Ovary (tissue), 7 donors: ENCODE measurements at regions not wholly inside any gene's neighbourhood (a gene's known extent, or its start where the extent isn't known, plus 50 kb on each side); places are given as distances from the start of the nearest gene placed in this dataset.
A peak's percentile ranks its signal among the peaks of the same experiment; 100 is the strongest.

Source experiments
- DNase-seq, 5 donors: peaks; one replicate each; pipeline ENCODE4 v3.0.0-alpha.2; 2019 to 2020
- H3K27ac ChIP-seq, 2 donors: fragments of 200-600 bp; one replicate each; pipeline versions ENCODE4 v1.5.1 to v1.8.0; 2019 to 2022
- H3K27me3 ChIP-seq: fragments of 200-600 bp; one replicate; pipeline ENCODE4 v1.8.0; 2022
- H3K36me3 ChIP-seq: fragments of 200-600 bp; sonication (generic); one replicate; pipeline ENCODE4 v1.5.1; 2019
- H3K4me1 ChIP-seq: one replicate; pipeline ENCODE4 v1.8.1; 2013; ENCODE audit warnings: mild to moderate bottlenecking, moderate library complexity; ENCODE audit not compliant: insufficient read depth
- H3K4me3 ChIP-seq: fragments of 200-600 bp; sonication (generic); one replicate; pipeline ENCODE4 v1.5.1; 2017
- H3K9me3 ChIP-seq, 2 donors: fragments of 200-600 bp in 1 of 2; sonication (generic) in 1 of 2; one replicate each; pipeline versions ENCODE4 v1.5.1 to v1.8.1; 2013 to 2019; ENCODE audit warnings: mild to moderate bottlenecking in 1 of 2, moderate library complexity in 1 of 2
- EP300 ChIP-seq: sonication (generic); formaldehyde crosslinking; IDR thresholded peaks from one replicate; pipeline ENCODE4 v1.6.1; 2017; ENCODE audit warnings: antibody characterized with exemption
- POLR2A ChIP-seq: fragments of 450-650 bp; IDR thresholded peaks from one replicate; pipeline ENCODE4 v1.6.1; 2017; ENCODE audit warnings: antibody characterized with exemption, mild to moderate bottlenecking, moderate library complexity
- WGBS, 3 donors: extraction: QIAGEN DNeasy Blood & Tissue Kit in 1 of 3; methylation state at CpG; one replicate each; pipeline versions ENCODE4 v1.1.5 to v1.1.7; 2013 to 2017; 5-methylcytosine and 5-hydroxymethylcytosine counted together
- intact Hi-C, 4 donors: fragments of 100-400 bp; cut with DNase I; formaldehyde crosslinking; loops; one replicate each; pipeline versions ENCODE4 v1.11.0 to v1.15.1; 2022 to 2023
- TF ChIP-seq, protein P1 (sequence below), 3 donors: fragments of 450-650 bp in 2 of 3; fragments of 200-600 bp in 1 of 3; IDR thresholded peaks; one replicate each; pipeline versions ENCODE4 v1.5.1 to v1.8.0; 2016 to 2022; ENCODE audit warnings: antibody characterized with exemption in 3 of 3, mild to moderate bottlenecking in 1 of 3
- donor health status: DM: no; HTN: no; CAD: no; lungs with moderate emphysema.
- donor health status: DM: no; HTN: no; CAD: no.
- donor health status: Bipolar disorder and iron deficiency.
- donor health status: DM: no; HTN: no; CAD: no.
- donor health status: DM: yes; HTN: yes; CAD: no.

GRCh38 chr9:89864731-89865130, 259.9 kb downstream of the GADD45G start:
- Histone ChIP-seq H3K27ac (no peak overlapping the region), H3K9me3 (no peaks in the 10 kb centered on the region), H3K36me3 (no peaks in the 10 kb centered on the region), H3K27me3 (no peaks in the 10 kb centered on the region), H3K4me3 (no peak overlapping the region), H3K4me1 (no peaks in the 10 kb centered on the region)
- intact Hi-C loops: no loop called here
- peak in 1 of 5 donors; percentile 15 for DNase-seq
- WGBS, 3 donors: 77 to 85% (median 84%) methylated on average over 4 of the region's 4 CpGs
- TF ChIP-seq, protein P1, sequence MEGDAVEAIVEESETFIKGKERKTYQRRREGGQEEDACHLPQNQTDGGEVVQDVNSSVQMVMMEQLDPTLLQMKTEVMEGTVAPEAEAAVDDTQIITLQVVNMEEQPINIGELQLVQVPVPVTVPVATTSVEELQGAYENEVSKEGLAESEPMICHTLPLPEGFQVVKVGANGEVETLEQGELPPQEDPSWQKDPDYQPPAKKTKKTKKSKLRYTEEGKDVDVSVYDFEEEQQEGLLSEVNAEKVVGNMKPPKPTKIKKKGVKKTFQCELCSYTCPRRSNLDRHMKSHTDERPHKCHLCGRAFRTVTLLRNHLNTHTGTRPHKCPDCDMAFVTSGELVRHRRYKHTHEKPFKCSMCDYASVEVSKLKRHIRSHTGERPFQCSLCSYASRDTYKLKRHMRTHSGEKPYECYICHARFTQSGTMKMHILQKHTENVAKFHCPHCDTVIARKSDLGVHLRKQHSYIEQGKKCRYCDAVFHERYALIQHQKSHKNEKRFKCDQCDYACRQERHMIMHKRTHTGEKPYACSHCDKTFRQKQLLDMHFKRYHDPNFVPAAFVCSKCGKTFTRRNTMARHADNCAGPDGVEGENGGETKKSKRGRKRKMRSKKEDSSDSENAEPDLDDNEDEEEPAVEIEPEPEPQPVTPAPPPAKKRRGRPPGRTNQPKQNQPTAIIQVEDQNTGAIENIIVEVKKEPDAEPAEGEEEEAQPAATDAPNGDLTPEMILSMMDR (IDR thresholded peaks at IDR 0.05): no peak
- TF ChIP-seq POLR2A (no peak), EP300 (no peak)

GRCh38 chr9:89865357-89865756, 260.5 kb downstream of the GADD45G start:
- H3K36me3 ChIP-seq: no peaks in the 10 kb centered on the region
- WGBS, 3 donors: 92 to 96% (median 94%) methylated on average over 8 of the region's 8 CpGs
- intact Hi-C loops: no loop called here
- TF ChIP-seq, protein P1 (IDR thresholded peaks at IDR 0.05): no peak
- no peak for TF ChIP-seq POLR2A
- TF ChIP-seq EP300: no peak
- H3K4me3 ChIP-seq: no peak overlapping the region
- no peaks in the 10 kb centered on the region for H3K9me3 ChIP-seq
- peak in 1 of 5 donors; percentile 23 for DNase-seq
- no peak overlapping the region for H3K27ac ChIP-seq
- H3K4me1 ChIP-seq: no peaks in the 10 kb centered on the region
- H3K27me3 ChIP-seq: no peaks in the 10 kb centered on the region

GRCh38 chr9:89865981-89866380, 261.2 kb downstream of the GADD45G start:
- intact Hi-C loops: no loop called here
- 95 to 99% (median 96%) methylated on average over 10 of the region's 10 CpGs for WGBS, 3 donors
- TF ChIP-seq, protein P1 (IDR thresholded peaks at IDR 0.05): no peak
- TF ChIP-seq POLR2A (no peak), EP300 (no peak)
- DNase-seq: peak in 1 of 5 donors; percentile 22
- no peaks in the 10 kb centered on the region for H3K9me3 ChIP-seq
- H3K36me3 ChIP-seq: no peaks in the 10 kb centered on the region
- no peaks in the 10 kb centered on the region for H3K4me1 ChIP-seq
- no peak overlapping the region for H3K4me3 ChIP-seq
- no peaks in the 10 kb centered on the region for H3K27me3 ChIP-seq
- H3K27ac ChIP-seq: no peak overlapping the region

- Histone ChIP-seq H3K4me1 (no peaks in the 10 kb centered on the region), H3K36me3 (no peaks in the 10 kb centered on the region), H3K9me3 (no peaks in the 10 kb centered on the region), H3K27ac (no peak overlapping the region), H3K4me3 (no peak overlapping the region), H3K27me3 (no peaks in the 10 kb centered on the region)
- peak in 1 of 5 donors; percentile 16 for DNase-seq
- TF ChIP-seq EP300 (no peak), POLR2A (no peak)
- TF ChIP-seq, protein P1 (IDR thresholded peaks at IDR 0.05): no peak
- intact Hi-C loops: no loop called here
- 88 to 94% (median 94%) methylated on average over 3 of the region's 3 CpGs for WGBS, 3 donors
These were observed 261.9 kb downstream of the GADD45G start for GRCh38 chr9:89866701-89867100.
